CD4-positive, alpha-beta T cell (primary cell): ENCODE measurements at regions not wholly inside any gene's neighbourhood (a gene's known extent, or its start where the extent isn't known, plus 50 kb on each side); places are given as distances from the start of the nearest gene placed in this dataset.

ENCODE experiments used
- ATAC-seq: fragments of 200-7000 bp; cut with Tn5 transposase; one replicate; pipeline ENCODE4 v1.10.0; 2022; ENCODE audit warnings: mild to moderate bottlenecking; ENCODE audit not compliant: poor library complexity
- CTCF ChIA-PET: fragments of 350-600 bp; sonication (Branson Sonifier 250); formaldehyde crosslinking; loops from one replicate; lab custom pipeline; 2021; ENCODE audit warnings: antibody characterized with exemption, inconsistent platforms; lab: Charles Lee
- POLR2A ChIA-PET: fragments of 350-600 bp; sonication (Branson Sonifier 250); formaldehyde crosslinking; loops from one replicate; lab custom pipeline; 2021; ENCODE audit warnings: antibody characterized with exemption, inconsistent platforms; lab: Charles Lee
- DNase-seq, 14 experiments: peaks; one replicate each; pipeline ENCODE4 v3.0.0-alpha.2; 2013 to 2020; ENCODE audit warnings: mixed read lengths in 2 of 14
- H3K27ac ChIP-seq, 2 donors: one replicate each; pipeline versions ENCODE4 v1.5.1 to v1.7.0; 2013; ENCODE audit warnings: low read length in 2 of 2, low read depth in 1 of 2, mild to moderate bottlenecking in 1 of 2
- H3K27me3 ChIP-seq, 2 experiments: 1 replicate in 1 of 2; 2 replicates in 1 of 2; pipeline versions ENCODE4 v1.6.1 to v1.7.0; 2013; ENCODE audit warnings: low read length in 2 of 2, control low read depth in 1 of 2, mild to moderate bottlenecking in 1 of 2, moderate library complexity in 1 of 2; ENCODE audit not compliant: insufficient read depth in 2 of 2, control insufficient read depth in 1 of 2
- H3K36me3 ChIP-seq: one replicate; pipeline ENCODE4 v1.6.1; 2013; ENCODE audit warnings: low read length, control low read depth; ENCODE audit not compliant: insufficient read depth
- H3K4me1 ChIP-seq: one replicate; pipeline ENCODE4 v1.6.1; 2013; ENCODE audit warnings: low read length, control low read depth; ENCODE audit not compliant: insufficient read depth
- H3K4me3 ChIP-seq: one replicate; pipeline ENCODE4 v1.5.1; 2013; ENCODE audit warnings: mild to moderate bottlenecking, low read length, moderate library complexity
- H3K9me3 ChIP-seq, 2 experiments: 1 replicate in 1 of 2; 2 replicates in 1 of 2; pipeline versions ENCODE4 v1.6.1 to v1.7.0; 2013; ENCODE audit warnings: low read length in 2 of 2, mild to moderate bottlenecking in 2 of 2, control low read depth in 1 of 2, moderate library complexity in 1 of 2; ENCODE audit not compliant: control insufficient read depth in 1 of 2, insufficient read depth in 1 of 2
- H3K27ac Mint-ChIP-seq: one replicate; pipeline ENCODE4 v1.8.0; 2020; ENCODE audit warnings: mixed read lengths
- H3K27me3 Mint-ChIP-seq: one replicate; pipeline ENCODE4 v1.8.0; 2021; ENCODE audit warnings: mixed read lengths
- H3K36me3 Mint-ChIP-seq: one replicate; pipeline ENCODE4 v1.8.0; 2021; ENCODE audit warnings: low read depth, mixed read lengths
- H3K4me1 Mint-ChIP-seq: one replicate; pipeline ENCODE4 v1.8.0; 2021; ENCODE audit warnings: low read depth, mixed read lengths
- H3K4me3 Mint-ChIP-seq: one replicate; pipeline ENCODE4 v1.8.0; 2020; ENCODE audit warnings: mild to moderate bottlenecking, mixed read lengths
- H3K9me3 Mint-ChIP-seq: one replicate; pipeline ENCODE4 v1.8.0; 2020; ENCODE audit warnings: mixed read lengths
- intact Hi-C, 2 experiments: fragments of 100-400 bp; cut with DNase I in 1 of 2; cut with micrococcal nuclease in 1 of 2; formaldehyde crosslinking; loops; one replicate each; pipeline versions ENCODE4 v1.15.1 to v1.9.0; 2023 to 2025; cut with DNase I, micrococcal nuclease
- TF ChIP-seq, protein P1 (sequence below): fragments of 200-600 bp; IDR thresholded peaks from one replicate; pipeline ENCODE4 v1.8.0; 2022; ENCODE audit warnings: antibody characterized with exemption, mild to moderate bottlenecking

DNA sequence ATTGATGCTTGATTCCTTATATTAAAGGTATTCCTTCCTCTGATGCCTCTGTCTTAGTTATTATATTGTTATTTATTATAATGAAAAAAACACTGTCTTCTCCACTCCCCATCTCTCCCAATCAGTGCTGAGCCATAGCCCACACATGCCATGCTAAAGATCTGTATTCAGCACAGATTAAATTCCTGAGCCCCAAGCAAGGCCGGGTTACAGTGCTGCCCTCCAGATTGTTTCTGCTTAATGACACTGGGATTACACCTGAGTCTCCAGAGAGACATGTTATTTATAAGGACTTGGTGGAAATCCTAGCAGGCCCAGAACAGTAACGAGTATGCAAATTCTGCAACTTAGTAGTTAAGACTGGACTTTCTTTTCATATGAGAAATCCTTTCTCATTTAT lies 305.9 kb upstream of the UMPS start:
- TF ChIP-seq, protein P1, sequence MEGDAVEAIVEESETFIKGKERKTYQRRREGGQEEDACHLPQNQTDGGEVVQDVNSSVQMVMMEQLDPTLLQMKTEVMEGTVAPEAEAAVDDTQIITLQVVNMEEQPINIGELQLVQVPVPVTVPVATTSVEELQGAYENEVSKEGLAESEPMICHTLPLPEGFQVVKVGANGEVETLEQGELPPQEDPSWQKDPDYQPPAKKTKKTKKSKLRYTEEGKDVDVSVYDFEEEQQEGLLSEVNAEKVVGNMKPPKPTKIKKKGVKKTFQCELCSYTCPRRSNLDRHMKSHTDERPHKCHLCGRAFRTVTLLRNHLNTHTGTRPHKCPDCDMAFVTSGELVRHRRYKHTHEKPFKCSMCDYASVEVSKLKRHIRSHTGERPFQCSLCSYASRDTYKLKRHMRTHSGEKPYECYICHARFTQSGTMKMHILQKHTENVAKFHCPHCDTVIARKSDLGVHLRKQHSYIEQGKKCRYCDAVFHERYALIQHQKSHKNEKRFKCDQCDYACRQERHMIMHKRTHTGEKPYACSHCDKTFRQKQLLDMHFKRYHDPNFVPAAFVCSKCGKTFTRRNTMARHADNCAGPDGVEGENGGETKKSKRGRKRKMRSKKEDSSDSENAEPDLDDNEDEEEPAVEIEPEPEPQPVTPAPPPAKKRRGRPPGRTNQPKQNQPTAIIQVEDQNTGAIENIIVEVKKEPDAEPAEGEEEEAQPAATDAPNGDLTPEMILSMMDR = no peak
- H3K27me3 ChIP-seq = no peaks in the 10 kb centered on the region
- no peaks in the 10 kb centered on the region for H3K36me3 Mint-ChIP-seq
- H3K4me3 ChIP-seq = no peak overlapping the region
- no peak for DNase-seq
- H3K27me3 Mint-ChIP-seq = peaks cover 3% of the 10 kb centered on the region
- H3K27ac Mint-ChIP-seq = no peak overlapping the region
- H3K4me3 Mint-ChIP-seq = no peak overlapping the region
- no peaks in the 10 kb centered on the region for H3K4me1 Mint-ChIP-seq
- POLR2A ChIA-PET = no interaction called here
- no peaks in the 10 kb centered on the region for H3K4me1 ChIP-seq
- H3K9me3 ChIP-seq = no peaks in the 10 kb centered on the region
- H3K36me3 ChIP-seq = no peaks in the 10 kb centered on the region
- intact Hi-C loops = no loop called here
- ATAC-seq = no peak
- no peak overlapping the region for H3K27ac ChIP-seq
- H3K9me3 Mint-ChIP-seq = no peaks in the 10 kb centered on the region
- CTCF ChIA-PET = no interaction called here

DNA sequence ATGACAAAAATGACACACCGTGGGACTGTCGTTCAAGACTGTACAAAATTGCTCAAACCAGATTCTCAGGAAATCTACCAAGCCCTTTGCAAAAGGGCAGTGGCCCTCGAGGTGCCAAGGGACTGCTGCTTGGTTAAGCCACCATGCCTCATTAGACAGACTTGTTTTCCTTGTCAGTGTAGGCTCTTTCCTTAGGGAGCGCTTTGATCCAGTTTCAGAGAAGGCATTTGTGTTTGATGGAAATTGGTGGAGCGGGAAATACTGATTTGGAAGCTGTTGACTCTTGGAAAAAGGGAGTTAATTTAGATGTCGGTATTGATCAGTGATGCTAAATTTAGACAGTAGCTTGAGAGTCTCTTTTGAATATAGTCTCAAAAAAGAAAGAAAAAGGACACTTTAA lies 304.3 kb upstream of the UMPS start:
- no peaks in the 10 kb centered on the region for H3K9me3 Mint-ChIP-seq
- intact Hi-C loops = no loop called here
- TF ChIP-seq, protein P1 = no peak
- no peaks in the 10 kb centered on the region for H3K4me1 ChIP-seq
- no peak overlapping the region for H3K27ac Mint-ChIP-seq
- no peak overlapping the region for H3K4me3 ChIP-seq
- no peak overlapping the region for H3K27ac ChIP-seq
- H3K4me3 Mint-ChIP-seq = no peak overlapping the region
- ATAC-seq = no peak
- H3K36me3 ChIP-seq = no peaks in the 10 kb centered on the region
- H3K27me3 Mint-ChIP-seq = peaks cover 3% of the 10 kb centered on the region
- no peaks in the 10 kb centered on the region for H3K27me3 ChIP-seq
- CTCF ChIA-PET = no interaction called here
- no peak for DNase-seq
- POLR2A ChIA-PET = no interaction called here
- no peaks in the 10 kb centered on the region for H3K9me3 ChIP-seq
- H3K36me3 Mint-ChIP-seq = no peaks in the 10 kb centered on the region
- H3K4me1 Mint-ChIP-seq = no peaks in the 10 kb centered on the region

DNA sequence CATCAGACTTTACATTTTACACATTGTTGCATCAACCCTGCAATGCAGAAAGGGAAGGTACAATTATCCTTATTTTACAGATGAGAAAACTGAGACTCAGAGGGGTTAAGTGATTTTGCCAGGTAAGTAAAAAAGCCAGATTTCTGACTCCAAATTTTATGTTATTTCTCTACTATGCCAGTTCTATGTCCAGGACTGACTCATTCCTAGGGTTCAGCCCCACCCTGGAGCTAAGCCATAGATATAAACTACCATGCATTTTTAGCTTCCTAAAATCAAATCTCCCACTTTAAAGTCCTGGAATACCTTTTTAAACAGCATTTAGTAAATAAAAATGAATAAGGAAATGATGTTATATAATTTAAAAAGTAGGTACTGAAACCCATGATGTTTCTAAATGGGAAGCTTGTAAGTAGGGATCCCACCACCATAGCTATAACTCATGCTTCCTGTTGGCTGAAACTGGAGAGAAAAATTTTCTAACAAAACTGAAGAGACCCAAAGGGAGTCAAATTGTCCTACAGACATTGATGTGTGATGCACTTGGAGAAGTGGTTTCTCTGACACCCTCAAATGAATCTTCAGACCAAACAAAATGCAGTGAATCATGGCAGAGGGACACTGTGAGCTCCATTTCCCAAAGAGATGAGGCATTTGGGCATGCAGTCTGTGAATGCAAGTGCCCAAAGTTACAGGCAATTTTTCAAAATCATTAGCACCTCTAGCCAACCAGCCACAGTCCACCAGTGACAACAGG lies 301.7 kb upstream of the UMPS start:
- Mint-ChIP-seq H3K9me3 (no peaks in the 10 kb centered on the region), H3K27ac (no peak overlapping the region), H3K36me3 (no peaks in the 10 kb centered on the region), H3K27me3 (peaks cover 3% of the 10 kb centered on the region), H3K4me1 (no peaks in the 10 kb centered on the region), H3K4me3 (no peak overlapping the region)
- no peak overlapping the region for H3K4me3 ChIP-seq
- no peaks in the 10 kb centered on the region for H3K9me3 ChIP-seq
- intact Hi-C loops = no loop called here
- TF ChIP-seq, protein P1 = no peak
- no peaks in the 10 kb centered on the region for H3K36me3 ChIP-seq
- ChIA-PET POLR2A (no interaction called here), CTCF (no interaction called here)
- H3K27me3 ChIP-seq = no peaks in the 10 kb centered on the region
- H3K27ac ChIP-seq = no peak overlapping the region
- ATAC-seq (no peak), DNase-seq (no peak)
- no peaks in the 10 kb centered on the region for H3K4me1 ChIP-seq
